ENCODE measurements at regions not wholly inside any gene's neighbourhood (a gene's known extent, or its start where the extent isn't known, plus 50 kb on each side); places are given as distances from the start of the nearest gene placed in this dataset.

DNA sequence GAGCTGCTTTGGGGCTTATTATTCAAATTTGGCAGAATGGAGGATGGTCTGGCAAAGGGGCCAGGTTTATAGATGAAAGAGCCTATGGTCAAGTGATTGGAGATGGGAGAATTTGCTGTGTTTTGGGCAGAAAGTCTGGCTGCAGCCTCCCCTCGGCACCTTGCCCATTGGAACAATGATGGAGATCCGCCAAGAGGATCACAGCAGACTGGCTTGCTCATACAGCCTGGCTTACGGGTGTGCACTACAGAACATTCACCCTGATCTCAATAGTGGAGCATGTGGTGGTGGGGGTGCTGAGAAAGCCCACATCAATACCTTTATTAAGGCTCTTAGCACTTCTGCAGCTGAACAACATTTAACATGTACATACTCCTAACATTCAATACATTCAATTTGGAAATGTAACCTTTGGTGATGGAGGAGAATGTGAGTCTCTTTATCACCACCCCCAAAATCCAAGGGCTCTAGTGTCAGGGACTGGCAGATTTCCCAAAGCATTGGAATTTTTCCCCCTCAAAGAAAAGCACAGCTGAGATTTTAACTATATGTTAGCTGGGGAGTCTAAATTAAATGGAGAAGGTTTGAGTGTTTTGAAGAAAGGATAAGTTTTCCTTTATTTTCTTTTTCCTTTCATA is 118.4 kb upstream of the TMC3 start:
- Histone ChIP-seq H3K4me2 (no peak overlapping the region), H3K36me3 (ENCODE audit: insufficient read depth) (no peaks in the 10 kb centered on the region), H3K27me3 (ENCODE audit: insufficient read depth) (no peaks in the 10 kb centered on the region), H3K4me1 (ENCODE audit: insufficient read depth) (no peaks in the 10 kb centered on the region), H3K4me3 (no peak overlapping the region), H3K27ac (ENCODE audit: low read depth) (no peak overlapping the region), H2AFZ (0 out of 2 replicates have a peak overlapping the region, but pooled peaks have one; percentile 52), H3F3A (replicated peaks; ENCODE audit: low read depth) (no peaks in the 10 kb centered on the region), H3K9me2 (ENCODE audit: insufficient read depth) (no peaks in the 10 kb centered on the region), H4K20me1 (replicated peaks; ENCODE audit: insufficient read depth) (no peaks in the 10 kb centered on the region), H3K79me2 (replicated peaks; ENCODE audit: insufficient read depth) (no peaks in the 10 kb centered on the region)
- Mint-ChIP-seq H3K27ac (no peak overlapping the region), H3K4me1 (no peaks in the 10 kb centered on the region; the same call in 2 of the 3 replicates), H3K27me3 (ENCODE audit: insufficient read depth, low read depth, poor library complexity) (no peaks in the 10 kb centered on the region), H3K4me3 (no peak overlapping the region), H3K36me3 (ENCODE audit: low read depth) (no peaks in the 10 kb centered on the region), H3K9me3 (no peaks in the 10 kb centered on the region)
- DNase-seq (ENCODE audit: low spot score) (no peak), ATAC-seq (no peak)
- TF ChIP-seq, protein P1, sequence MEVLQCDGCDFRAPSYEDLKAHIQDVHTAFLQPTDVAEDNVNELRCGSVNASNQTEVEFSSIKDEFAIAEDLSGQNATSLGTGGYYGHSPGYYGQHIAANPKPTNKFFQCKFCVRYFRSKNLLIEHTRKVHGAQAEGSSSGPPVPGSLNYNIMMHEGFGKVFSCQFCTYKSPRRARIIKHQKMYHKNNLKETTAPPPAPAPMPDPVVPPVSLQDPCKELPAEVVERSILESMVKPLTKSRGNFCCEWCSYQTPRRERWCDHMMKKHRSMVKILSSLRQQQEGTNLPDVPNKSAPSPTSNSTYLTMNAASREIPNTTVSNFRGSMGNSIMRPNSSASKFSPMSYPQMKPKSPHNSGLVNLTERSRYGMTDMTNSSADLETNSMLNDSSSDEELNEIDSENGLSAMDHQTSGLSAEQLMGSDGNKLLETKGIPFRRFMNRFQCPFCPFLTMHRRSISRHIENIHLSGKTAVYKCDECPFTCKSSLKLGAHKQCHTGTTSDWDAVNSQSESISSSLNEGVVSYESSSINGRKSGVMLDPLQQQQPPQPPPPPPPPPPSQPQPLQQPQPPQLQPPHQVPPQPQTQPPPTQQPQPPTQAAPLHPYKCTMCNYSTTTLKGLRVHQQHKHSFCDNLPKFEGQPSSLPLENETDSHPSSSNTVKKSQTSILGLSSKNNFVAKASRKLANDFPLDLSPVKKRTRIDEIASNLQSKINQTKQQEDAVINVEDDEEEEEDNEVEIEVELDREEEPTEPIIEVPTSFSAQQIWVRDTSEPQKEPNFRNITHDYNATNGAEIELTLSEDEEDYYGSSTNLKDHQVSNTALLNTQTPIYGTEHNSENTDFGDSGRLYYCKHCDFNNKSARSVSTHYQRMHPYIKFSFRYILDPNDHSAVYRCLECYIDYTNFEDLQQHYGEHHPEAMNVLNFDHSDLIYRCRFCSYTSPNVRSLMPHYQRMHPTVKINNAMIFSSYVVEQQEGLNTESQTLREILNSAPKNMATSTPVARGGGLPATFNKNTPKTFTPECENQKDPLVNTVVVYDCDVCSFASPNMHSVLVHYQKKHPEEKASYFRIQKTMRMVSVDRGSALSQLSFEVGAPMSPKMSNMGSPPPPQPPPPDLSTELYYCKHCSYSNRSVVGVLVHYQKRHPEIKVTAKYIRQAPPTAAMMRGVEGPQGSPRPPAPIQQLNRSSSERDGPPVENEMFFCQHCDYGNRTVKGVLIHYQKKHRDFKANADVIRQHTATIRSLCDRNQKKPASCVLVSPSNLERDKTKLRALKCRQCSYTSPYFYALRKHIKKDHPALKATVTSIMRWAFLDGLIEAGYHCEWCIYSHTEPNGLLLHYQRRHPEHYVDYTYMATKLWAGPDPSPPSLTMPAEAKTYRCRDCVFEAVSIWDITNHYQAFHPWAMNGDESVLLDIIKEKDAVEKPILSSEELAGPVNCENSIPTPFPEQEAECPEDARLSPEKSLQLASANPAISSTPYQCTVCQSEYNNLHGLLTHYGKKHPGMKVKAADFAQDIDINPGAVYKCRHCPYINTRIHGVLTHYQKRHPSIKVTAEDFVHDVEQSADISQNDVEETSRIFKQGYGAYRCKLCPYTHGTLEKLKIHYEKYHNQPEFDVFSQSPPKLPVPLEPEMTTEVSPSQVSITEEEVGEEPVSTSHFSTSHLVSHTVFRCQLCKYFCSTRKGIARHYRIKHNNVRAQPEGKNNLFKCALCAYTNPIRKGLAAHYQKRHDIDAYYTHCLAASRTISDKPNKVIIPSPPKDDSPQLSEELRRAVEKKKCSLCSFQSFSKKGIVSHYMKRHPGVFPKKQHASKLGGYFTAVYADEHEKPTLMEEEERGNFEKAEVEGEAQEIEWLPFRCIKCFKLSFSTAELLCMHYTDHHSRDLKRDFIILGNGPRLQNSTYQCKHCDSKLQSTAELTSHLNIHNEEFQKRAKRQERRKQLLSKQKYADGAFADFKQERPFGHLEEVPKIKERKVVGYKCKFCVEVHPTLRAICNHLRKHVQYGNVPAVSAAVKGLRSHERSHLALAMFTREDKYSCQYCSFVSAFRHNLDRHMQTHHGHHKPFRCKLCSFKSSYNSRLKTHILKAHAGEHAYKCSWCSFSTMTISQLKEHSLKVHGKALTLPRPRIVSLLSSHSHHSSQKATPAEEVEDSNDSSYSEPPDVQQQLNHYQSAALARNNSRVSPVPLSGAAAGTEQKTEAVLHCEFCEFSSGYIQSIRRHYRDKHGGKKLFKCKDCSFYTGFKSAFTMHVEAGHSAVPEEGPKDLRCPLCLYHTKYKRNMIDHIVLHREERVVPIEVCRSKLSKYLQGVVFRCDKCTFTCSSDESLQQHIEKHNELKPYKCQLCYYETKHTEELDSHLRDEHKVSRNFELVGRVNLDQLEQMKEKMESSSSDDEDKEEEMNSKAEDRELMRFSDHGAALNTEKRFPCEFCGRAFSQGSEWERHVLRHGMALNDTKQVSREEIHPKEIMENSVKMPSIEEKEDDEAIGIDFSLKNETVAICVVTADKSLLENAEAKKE (CRISPR knock-in tag; IDR thresholded peaks at IDR 0.05) = no peak

DNA sequence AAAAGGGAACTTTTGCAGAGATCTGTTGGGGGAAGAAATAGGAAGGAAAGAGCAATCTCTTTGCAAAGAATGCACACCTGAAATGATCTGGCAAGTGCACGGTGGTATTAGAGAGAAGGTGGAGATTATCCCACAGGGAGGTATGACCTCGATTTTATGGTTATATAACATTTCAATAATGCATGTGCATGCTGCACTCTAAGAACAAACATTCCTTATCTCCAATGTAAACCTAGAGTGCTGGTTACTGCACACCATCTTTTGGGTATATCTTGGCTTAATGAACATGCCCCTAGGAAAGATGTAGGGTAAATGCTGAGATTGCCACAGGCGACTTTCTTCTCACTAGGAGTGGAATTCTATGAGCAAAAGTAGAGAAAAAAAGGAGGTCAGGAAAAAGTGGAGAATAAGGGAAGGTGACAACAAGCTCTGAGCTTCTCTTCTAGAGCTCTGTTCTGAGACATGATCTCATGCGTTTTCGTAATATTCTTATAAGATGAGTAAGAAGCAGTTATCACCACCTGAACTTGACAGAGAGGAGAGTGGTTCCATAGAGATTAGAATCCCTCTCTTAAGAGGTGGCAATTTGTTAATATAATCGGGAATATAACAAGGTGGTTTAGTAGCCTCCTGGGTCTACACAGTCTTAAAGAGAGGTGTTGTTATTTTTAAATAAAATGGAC is 117.5 kb upstream of the TMC3 start:
- no peaks in the 10 kb centered on the region for H3K36me3 ChIP-seq (ENCODE audit: insufficient read depth)
- no peak for TF ChIP-seq EZH2 (IDR thresholded peaks at IDR 0.05; ENCODE audit: low read depth, unreplicated experiment)
- TF ChIP-seq STAT1 (IDR thresholded peaks at IDR 0.05; ENCODE audit: unreplicated experiment) = no peak
- no peak for TF ChIP-seq ZNF331 (CRISPR knock-in tag; IDR thresholded peaks at IDR 0.05; ENCODE audit: low read depth)
- no peak for TF ChIP-seq POLR2AphosphoS5 (IDR thresholded peaks at IDR 0.05; ENCODE audit: low read depth)
- no peak for TF ChIP-seq EZH2phosphoT487 (IDR thresholded peaks at IDR 0.05; ENCODE audit: unreplicated experiment)
- no peak for TF ChIP-seq NANOG (IDR thresholded peaks at IDR 0.05; ENCODE audit: borderline replicate concordance)
- no peak overlapping the region for H2AFZ ChIP-seq
- H3K4me3 Mint-ChIP-seq = no peak overlapping the region
- DNase-seq (ENCODE audit: low spot score) (no peak), ATAC-seq (no peak)
- no peaks in the 10 kb centered on the region for H3K27me3 ChIP-seq (ENCODE audit: insufficient read depth)
- H4K20me1 ChIP-seq (replicated peaks; ENCODE audit: insufficient read depth) = no peaks in the 10 kb centered on the region
- no peaks in the 10 kb centered on the region for H3K9me2 ChIP-seq (ENCODE audit: insufficient read depth)
- H3K4me2 ChIP-seq = no peak overlapping the region
- H3K27me3 Mint-ChIP-seq (ENCODE audit: insufficient read depth, low read depth, poor library complexity) = no peaks in the 10 kb centered on the region
- no peaks in the 10 kb centered on the region; the same call in 2 of the 3 replicates for H3K4me1 Mint-ChIP-seq
- no peak overlapping the region for H3K4me3 ChIP-seq
- H3K27ac Mint-ChIP-seq = no peak overlapping the region
- no peak overlapping the region for H3K27ac ChIP-seq (ENCODE audit: low read depth)
- H3F3A ChIP-seq (replicated peaks; ENCODE audit: low read depth) = no peaks in the 10 kb centered on the region
- no peaks in the 10 kb centered on the region for H3K9me3 Mint-ChIP-seq
- H3K79me2 ChIP-seq (replicated peaks; ENCODE audit: insufficient read depth) = no peaks in the 10 kb centered on the region
- no peaks in the 10 kb centered on the region for H3K4me1 ChIP-seq (ENCODE audit: insufficient read depth)
- H3K36me3 Mint-ChIP-seq (ENCODE audit: low read depth) = no peaks in the 10 kb centered on the region

Data from GM23338 (cell line).